ENCODE measurements at regions not wholly inside any gene's neighbourhood (a gene's known extent, or its start where the extent isn't known, plus 50 kb on each side); places are given as distances from the start of the nearest gene placed in this dataset.
"Not testable (repeated sequence)": the region's sequence is repeated elsewhere in the genome, so short reads cannot be mapped to it uniquely, and the experiment has no call there.

GRCh38 chr5:17064241-17064640 lies 128.2 kb upstream of the MYO10 start:
- Histone ChIP-seq H3K27me3 (ENCODE audit: control insufficient read depth, insufficient read depth, low read length) (no peaks in the 10 kb centered on the region), H3K36me3 (ENCODE audit: control insufficient read depth, insufficient read depth, low read length) (no peaks in the 10 kb centered on the region), H3K4me3 (ENCODE audit: low read depth, low read length) (no peak overlapping the region)
- TF ChIP-seq, protein P1, sequence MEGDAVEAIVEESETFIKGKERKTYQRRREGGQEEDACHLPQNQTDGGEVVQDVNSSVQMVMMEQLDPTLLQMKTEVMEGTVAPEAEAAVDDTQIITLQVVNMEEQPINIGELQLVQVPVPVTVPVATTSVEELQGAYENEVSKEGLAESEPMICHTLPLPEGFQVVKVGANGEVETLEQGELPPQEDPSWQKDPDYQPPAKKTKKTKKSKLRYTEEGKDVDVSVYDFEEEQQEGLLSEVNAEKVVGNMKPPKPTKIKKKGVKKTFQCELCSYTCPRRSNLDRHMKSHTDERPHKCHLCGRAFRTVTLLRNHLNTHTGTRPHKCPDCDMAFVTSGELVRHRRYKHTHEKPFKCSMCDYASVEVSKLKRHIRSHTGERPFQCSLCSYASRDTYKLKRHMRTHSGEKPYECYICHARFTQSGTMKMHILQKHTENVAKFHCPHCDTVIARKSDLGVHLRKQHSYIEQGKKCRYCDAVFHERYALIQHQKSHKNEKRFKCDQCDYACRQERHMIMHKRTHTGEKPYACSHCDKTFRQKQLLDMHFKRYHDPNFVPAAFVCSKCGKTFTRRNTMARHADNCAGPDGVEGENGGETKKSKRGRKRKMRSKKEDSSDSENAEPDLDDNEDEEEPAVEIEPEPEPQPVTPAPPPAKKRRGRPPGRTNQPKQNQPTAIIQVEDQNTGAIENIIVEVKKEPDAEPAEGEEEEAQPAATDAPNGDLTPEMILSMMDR (IDR thresholded peaks at IDR 0.05; ENCODE audit: insufficient read depth, low read length, poor library complexity, severe bottlenecking): no peak
- no peak for DNase-seq (ENCODE audit: low read depth)

- no peaks in the 10 kb centered on the region for H3K27me3 ChIP-seq (ENCODE audit: control insufficient read depth, insufficient read depth, low read length)
- TF ChIP-seq, protein P1 (IDR thresholded peaks at IDR 0.05; ENCODE audit: insufficient read depth, low read length, poor library complexity, severe bottlenecking): no peak
- no peak for DNase-seq (ENCODE audit: low read depth)
- H3K36me3 ChIP-seq (ENCODE audit: control insufficient read depth, insufficient read depth, low read length): no peaks in the 10 kb centered on the region
- H3K4me3 ChIP-seq (ENCODE audit: low read depth, low read length): no peak overlapping the region
These were observed 129.4 kb upstream of the MYO10 start for GRCh38 chr5:17065458-17065857.

DNA sequence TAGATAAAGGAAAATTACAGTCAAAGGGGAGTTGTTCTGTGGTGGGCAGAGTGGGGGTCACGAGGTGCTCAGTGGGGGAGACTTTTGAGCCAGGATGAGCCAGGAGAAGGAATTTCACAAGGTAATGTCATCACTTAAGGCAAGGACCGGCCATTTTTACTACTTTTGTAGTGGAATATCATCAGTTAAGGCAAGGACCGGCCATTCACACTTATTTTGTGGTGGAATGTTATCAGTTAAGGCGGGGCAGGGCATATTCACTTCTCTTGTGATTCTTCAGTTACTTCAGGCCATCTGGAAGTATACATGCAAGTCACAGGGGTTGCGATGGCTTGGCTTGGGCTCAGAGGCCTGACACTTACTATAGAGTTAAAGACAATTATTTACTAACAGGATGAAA lies 129.9 kb upstream of the MYO10 start:
- not testable (repeated sequence) for H3K36me3 ChIP-seq (ENCODE audit: control insufficient read depth, insufficient read depth, low read length); DNase-seq (ENCODE audit: low read depth); H3K27me3 ChIP-seq (ENCODE audit: control insufficient read depth, insufficient read depth, low read length); H3K4me3 ChIP-seq (ENCODE audit: low read depth, low read length)

DNA sequence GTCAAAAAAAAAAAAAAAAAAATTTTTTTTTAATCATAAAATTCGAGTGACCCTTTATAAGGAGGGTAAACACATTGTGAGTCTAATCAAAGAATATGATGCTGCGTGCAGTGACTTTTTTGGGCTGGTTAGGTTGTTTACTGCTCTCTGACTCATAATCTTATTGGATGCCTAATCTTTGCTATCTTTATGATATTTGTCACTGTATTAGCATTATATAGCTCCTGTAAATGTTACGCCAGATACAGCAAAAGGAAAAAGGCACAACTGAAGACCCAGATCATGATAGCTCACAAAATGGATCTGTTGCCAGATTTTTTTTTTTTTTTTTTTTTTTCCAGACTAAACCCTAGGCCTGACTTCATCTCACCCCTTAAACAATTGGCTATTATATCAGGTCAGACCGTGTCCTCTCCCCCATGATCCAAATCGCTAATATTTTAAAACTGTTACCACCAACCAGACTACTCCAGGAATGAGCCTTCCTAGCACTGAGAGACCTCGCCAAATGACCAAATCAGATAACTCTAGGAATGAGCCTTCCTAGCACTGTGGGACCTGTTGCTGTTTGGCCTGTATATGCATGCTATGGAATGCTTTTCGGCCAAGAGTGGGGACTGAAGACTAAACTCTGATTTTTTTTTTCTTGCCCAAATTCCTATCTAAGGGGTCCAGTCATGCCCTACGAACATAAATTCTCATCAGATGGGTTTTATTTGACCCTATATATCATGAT lies 131.7 kb upstream of the MYO10 start:
- no peaks in the 10 kb centered on the region for H3K36me3 ChIP-seq (ENCODE audit: control insufficient read depth, insufficient read depth, low read length)
- no peak overlapping the region for H3K4me3 ChIP-seq (ENCODE audit: low read depth, low read length)
- TF ChIP-seq, protein P1 (IDR thresholded peaks at IDR 0.05; ENCODE audit: insufficient read depth, low read length, poor library complexity, severe bottlenecking): no peak
- no peaks in the 10 kb centered on the region for H3K27me3 ChIP-seq (ENCODE audit: control insufficient read depth, insufficient read depth, low read length)
- DNase-seq (ENCODE audit: low read depth): no peak

DNA sequence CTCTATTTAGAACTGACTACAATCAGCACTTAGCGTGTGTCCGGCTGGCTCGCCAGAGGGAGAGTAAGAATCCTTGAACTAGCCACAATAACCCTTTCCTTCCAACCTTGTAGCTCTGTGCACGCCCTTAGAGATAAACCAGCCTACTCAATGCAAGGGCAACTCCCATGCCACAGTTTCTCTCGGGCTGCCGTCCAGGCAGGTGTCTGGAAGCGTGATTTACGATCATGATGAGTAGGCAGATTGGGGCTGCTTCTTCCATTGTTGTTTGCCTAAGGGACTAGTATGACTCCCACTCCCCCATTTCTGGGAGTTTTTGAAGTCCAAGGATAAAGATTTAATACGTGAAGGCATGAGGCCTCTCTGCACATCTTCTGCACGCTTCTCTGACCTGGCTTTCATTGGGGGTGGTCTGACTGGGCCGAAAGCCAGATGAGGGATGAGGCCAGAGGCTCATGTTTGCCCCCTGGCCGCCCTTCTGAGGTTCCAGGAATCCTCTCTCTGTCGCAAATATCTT lies 134.0 kb upstream of the MYO10 start:
- H3K27me3 ChIP-seq (ENCODE audit: control insufficient read depth, insufficient read depth, low read length): no peaks in the 10 kb centered on the region
- DNase-seq (ENCODE audit: low read depth): no peak
- no peaks in the 10 kb centered on the region for H3K36me3 ChIP-seq (ENCODE audit: control insufficient read depth, insufficient read depth, low read length)
- no peak overlapping the region for H3K4me3 ChIP-seq (ENCODE audit: low read depth, low read length)
- TF ChIP-seq, protein P1 (IDR thresholded peaks at IDR 0.05; ENCODE audit: insufficient read depth, low read length, poor library complexity, severe bottlenecking): no peak

- Histone ChIP-seq H3K27me3 (ENCODE audit: control insufficient read depth, insufficient read depth, low read length) (no peaks in the 10 kb centered on the region), H3K4me3 (ENCODE audit: low read depth, low read length) (no peak overlapping the region), H3K36me3 (ENCODE audit: control insufficient read depth, insufficient read depth, low read length) (no peaks in the 10 kb centered on the region)
- TF ChIP-seq, protein P1 (IDR thresholded peaks at IDR 0.05; ENCODE audit: insufficient read depth, low read length, poor library complexity, severe bottlenecking): no peak
- no peak for DNase-seq (ENCODE audit: low read depth)
These were observed 134.6 kb upstream of the MYO10 start for GRCh38 chr5:17070647-17071046.

All from kidney epithelial cell (primary cell).